WERI-Rb-1 (cell line): ENCODE measurements at regions not wholly inside any gene's neighbourhood (a gene's known extent, or its start where the extent isn't known, plus 50 kb on each side); places are given as distances from the start of the nearest gene placed in this dataset.

Experiments used
- DNase-seq: peaks from one replicate; pipeline ENCODE4 v3.0.0-alpha.2; 2020
- H3K27ac ChIP-seq: fragments of 250-450 bp; sonication (Bioruptor Pico); 2 replicates; pipeline ENCODE4 v1.5.1; 2020; ENCODE audit warnings: mild to moderate bottlenecking, moderate library complexity
- H3K27me3 ChIP-seq: fragments of 250-450 bp; sonication (Bioruptor Pico); 2 replicates; pipeline ENCODE4 v1.5.1; 2021; ENCODE audit warnings: mild to moderate bottlenecking, low read depth, moderate library complexity; ENCODE audit not compliant: insufficient read depth, severe bottlenecking
- H3K36me3 ChIP-seq: fragments of 250-450 bp; sonication (Bioruptor Pico); 2 replicates; pipeline ENCODE4 v1.5.1; 2020; ENCODE audit warnings: mild to moderate bottlenecking, moderate library complexity
- H3K4me3 ChIP-seq: 2 replicates; pipeline ENCODE4 v1.5.1; 2011; ENCODE audit warnings: low read depth, mild to moderate bottlenecking, control low read depth, low read length
- H3K9me3 ChIP-seq: fragments of 250-450 bp; sonication (Bioruptor Pico); 2 replicates; pipeline ENCODE4 v1.5.1; 2021; ENCODE audit warnings: mild to moderate bottlenecking, moderate library complexity; ENCODE audit not compliant: severe bottlenecking
- CTCF ChIP-seq: IDR thresholded peaks from 2 replicates; pipeline ENCODE4 v1.5.1; 2011; ENCODE audit warnings: low read depth, mild to moderate bottlenecking, control low read depth, inconsistent platforms, low read length

GRCh38 chr22:49178246-49179005, 649.2 kb downstream of the BRD1 start:
- Histone ChIP-seq H3K4me3 (no peak overlapping the region), H3K27me3 (no peaks in the 10 kb centered on the region), H3K36me3 (no peaks in the 10 kb centered on the region), H3K27ac (no peak overlapping the region), H3K9me3 (no peaks in the 10 kb centered on the region)
- TF ChIP-seq CTCF, result no peak
- no peak for DNase-seq

DNA sequence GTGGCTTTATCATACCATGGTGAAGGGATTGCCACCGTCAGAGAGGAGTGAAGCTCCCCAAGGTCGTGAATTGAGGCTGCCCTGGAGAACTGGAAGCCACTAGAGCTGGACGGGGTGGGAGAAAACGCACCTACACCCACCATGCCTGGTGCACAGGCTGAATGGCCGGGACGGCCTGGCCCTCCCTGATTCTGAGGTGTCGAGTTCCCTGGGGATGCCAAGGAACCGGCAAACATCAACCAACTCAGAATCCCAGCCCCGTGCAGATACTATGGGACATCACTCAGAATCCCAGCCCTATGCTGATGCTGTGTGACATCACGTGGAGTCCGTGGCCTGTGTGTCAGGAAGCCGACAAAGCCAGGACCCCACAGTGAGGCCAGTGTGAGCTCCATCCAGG, 650.0 kb downstream of the BRD1 start:
- Histone ChIP-seq H3K27me3 (no peaks in the 10 kb centered on the region), H3K4me3 (no peak overlapping the region), H3K36me3 (no peaks in the 10 kb centered on the region), H3K27ac (no peak overlapping the region), H3K9me3 (no peaks in the 10 kb centered on the region)
- TF ChIP-seq CTCF, result no peak
- no peak for DNase-seq

DNA sequence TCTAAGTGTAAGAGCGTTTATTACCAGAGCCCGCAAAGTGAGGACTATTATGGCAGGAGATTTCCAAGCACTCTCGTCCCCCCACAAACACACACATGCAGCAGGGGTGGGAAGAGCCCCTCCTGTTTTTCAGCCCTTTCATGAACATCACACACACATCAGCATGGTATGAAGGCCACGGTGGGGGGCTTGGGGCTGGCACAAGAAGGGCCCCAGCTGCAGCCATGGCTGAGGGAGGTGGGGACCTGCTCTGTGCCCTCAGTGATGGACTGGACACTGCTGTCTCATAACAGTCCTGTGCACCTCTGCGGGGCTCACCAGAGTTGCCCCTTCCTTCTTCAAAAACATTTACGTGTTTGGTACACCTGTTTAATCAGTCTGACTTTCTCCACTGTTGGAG, 650.7 kb downstream of the BRD1 start:
- Histone ChIP-seq H3K9me3 (no peaks in the 10 kb centered on the region), H3K4me3 (no peak overlapping the region), H3K27ac (no peak overlapping the region), H3K27me3 (no peaks in the 10 kb centered on the region), H3K36me3 (no peaks in the 10 kb centered on the region)
- no peak for TF ChIP-seq CTCF
- DNase-seq, result no peak

DNA sequence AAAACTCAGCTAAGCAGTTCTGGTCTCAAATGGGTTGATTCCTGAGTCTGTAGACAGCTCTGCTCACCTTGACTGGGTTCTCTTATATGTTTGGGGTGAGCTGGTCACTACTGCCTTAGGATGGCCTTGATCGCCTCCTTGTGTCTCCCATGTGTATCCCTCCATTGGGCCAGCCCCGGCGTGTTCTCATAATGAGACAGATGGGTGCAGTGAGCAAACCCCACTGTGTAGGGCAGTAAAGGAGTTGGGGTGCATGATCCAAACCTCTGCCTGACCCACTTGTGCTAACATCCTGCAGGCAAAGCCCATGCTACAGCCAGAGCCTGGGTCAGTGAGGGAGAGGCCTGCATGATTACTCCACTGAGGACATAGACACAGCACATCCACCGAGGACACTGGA, 657.6 kb downstream of the BRD1 start:
- DNase-seq, result peak; percentile 62
- TF ChIP-seq CTCF, result peak; percentile 70
- H3K27ac ChIP-seq, result no peak overlapping the region
- H3K4me3 ChIP-seq, result no peak overlapping the region
- no peaks in the 10 kb centered on the region for H3K36me3 ChIP-seq
- no peaks in the 10 kb centered on the region for H3K27me3 ChIP-seq
- no peaks in the 10 kb centered on the region for H3K9me3 ChIP-seq

DNA sequence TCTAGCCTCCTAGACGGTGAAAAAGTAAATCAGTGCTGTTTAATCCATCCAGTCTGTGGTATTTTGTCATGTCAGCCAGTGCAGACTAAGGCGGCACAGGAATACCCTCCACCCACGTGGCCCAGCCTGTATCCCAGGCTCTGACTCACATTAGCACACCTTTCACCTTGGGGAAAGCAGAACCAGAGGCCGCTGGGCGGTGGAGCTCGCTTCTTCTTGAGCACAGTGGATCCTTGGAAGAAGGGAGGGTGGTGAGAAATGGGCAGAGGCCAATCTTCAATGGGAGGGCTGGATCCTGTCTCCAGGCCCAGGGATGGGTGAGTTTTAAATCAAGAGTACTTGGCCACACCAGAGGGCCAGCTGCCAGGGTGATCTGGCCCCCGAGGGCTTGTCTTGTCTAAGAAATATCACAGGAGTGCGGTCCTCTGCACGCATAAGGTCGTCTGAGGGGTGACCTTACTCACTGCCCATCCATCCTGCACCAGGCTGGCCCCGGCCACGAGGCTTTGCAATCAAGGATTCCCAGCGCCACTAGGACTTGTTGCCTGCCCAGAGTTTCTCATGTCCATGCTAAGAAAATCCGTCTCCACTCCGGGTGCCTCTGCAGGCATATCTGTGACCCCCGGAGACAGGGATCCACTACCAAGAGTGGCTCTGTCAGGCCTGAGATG, 658.5 kb downstream of the BRD1 start:
- Histone ChIP-seq H3K36me3 (no peaks in the 10 kb centered on the region), H3K27ac (no peak overlapping the region), H3K27me3 (no peaks in the 10 kb centered on the region), H3K4me3 (no peak overlapping the region), H3K9me3 (no peaks in the 10 kb centered on the region)
- no peak for DNase-seq
- TF ChIP-seq CTCF, result no peak
